ENCODE measurements at regions not wholly inside any gene's neighbourhood (a gene's known extent, or its start where the extent isn't known, plus 50 kb on each side); places are given as distances from the start of the nearest gene placed in this dataset.
"Not testable (repeated sequence)": the region's sequence is repeated elsewhere in the genome, so short reads cannot be mapped to it uniquely, and the experiment has no call there.

DNA sequence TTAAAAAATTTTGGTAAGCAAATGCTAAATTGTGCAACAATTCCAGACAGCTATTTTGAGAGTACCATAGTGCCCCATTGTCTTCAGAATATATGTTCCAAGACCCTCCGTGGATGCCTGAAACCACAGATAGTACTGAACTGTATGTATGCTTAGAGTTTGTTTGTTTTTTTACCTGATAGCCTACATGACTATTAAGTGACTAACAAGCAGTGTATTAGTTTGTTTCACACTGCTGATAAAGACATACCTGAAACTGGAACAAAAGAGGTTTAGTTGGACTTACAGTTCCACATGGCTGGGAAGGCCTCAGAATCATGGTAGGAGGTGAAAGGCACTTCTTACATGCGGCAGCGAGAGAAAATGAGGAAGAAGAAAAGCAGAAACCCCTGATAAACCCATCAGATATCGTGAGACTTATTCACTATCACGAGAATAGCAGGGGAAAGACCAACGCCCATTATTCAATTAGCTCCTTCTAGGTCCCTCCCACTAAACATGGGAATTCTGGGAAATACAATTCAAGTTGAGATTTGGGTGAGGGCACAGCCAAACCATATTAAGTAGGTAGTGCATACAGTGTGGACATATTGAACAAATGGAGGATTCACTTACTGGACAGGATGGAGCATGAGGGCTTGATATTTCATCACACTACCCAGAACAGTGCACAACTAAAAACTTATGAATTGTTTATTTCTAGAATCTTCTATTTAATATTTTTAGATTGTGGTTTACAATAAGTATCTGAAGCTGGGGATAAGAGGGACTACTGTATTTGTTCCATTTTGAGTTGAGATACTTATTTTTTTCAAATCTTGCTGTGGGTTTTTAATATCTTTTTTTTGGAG, 78.5 kb downstream of the LHX9 start (continued):
- no peak for TF ChIP-seq SKIL (IDR thresholded peaks at IDR 0.05; ENCODE audit: low read depth, poor library complexity, severe bottlenecking)

DNA sequence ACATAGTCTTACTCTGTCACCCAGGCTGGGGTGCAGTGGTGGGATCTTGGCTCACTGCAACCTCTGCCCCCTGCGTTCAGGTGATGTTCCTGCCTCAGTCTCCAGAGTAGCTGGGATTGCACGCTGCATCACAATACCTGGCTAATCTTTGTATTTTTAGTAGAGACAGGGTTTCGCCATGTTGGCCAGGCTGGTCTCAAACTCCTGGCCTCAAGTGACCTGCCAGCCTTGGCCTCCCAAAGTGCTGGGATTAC, 79.0 kb downstream of the LHX9 start:
- H3K36me3 ChIP-seq (ENCODE audit: control insufficient read depth in 2 of 2, insufficient read depth in 2 of 2, low read length in 1 of 2); BruUV-seq (replicated peaks); SMC1A ChIA-PET (ENCODE audit: uncharacterized antibody, unreplicated experiment): not testable (repeated sequence)

GRCh38 chr1:197998110-197998509, 80.9 kb downstream of the LHX9 start:
- no TSS peak for BruUV-seq (replicated peaks)
- 7% methylated on average over 5 of the region's 5 CpGs for WGBS (ENCODE audit: insufficient coverage, insufficient replicate concordance, low lambda C conversion rate, missing lambda C conversion rate)
- Histone ChIP-seq H3K9ac (ENCODE audit: control insufficient read depth, insufficient read depth, low read length) (no peak overlapping the region), H3K4me1 (ENCODE audit: control insufficient read depth, insufficient read depth, low read length) (no peaks in the 10 kb centered on the region), H3K27ac (ENCODE audit: control insufficient read depth, insufficient read depth) (no peak overlapping the region), H3K9me3 (replicated peaks; ENCODE audit: control insufficient read depth, insufficient read depth, low read length) (no peaks in the 10 kb centered on the region), H3K27me3 (replicated peaks in 1 of 2; ENCODE audit: control insufficient read depth in 2 of 2, insufficient read depth in 2 of 2, low read length in 1 of 2) (no peaks in the 10 kb centered on the region), H3K36me3 (ENCODE audit: control insufficient read depth in 2 of 2, insufficient read depth in 2 of 2, low read length in 1 of 2) (no peaks in the 10 kb centered on the region), H3K4me2 (ENCODE audit: control insufficient read depth, insufficient read depth) (no peak overlapping the region), H3K4me3 (no peak overlapping the region), H4K20me1 (ENCODE audit: control insufficient read depth, insufficient read depth) (no peaks in the 10 kb centered on the region), H2AFZ (ENCODE audit: control insufficient read depth, low read depth, low read length) (no peak overlapping the region), H3K79me2 (ENCODE audit: control insufficient read depth, insufficient read depth, low read length) (no peaks in the 10 kb centered on the region)
- ATAC-seq (0 out of 3 replicates have a peak, but pooled peaks have one; percentile 24), DNase-seq (ENCODE audit: low read depth, low spot score) (no peak), FAIRE-seq (no peak)
- RAD21 ChIA-PET (ENCODE audit: unreplicated experiment): no interaction called here
- POLR2A ChIA-PET: no interaction called here
- SMC1A ChIA-PET (ENCODE audit: uncharacterized antibody, unreplicated experiment): no interaction called here
- CTCF ChIA-PET: no interaction called here
- TF ChIP-seq CBFB (IDR thresholded peaks at IDR 0.05; ENCODE audit: low read depth) (no peak), ASH2L (IDR thresholded peaks at IDR 0.05; ENCODE audit: borderline replicate concordance, low read depth) (no peak), RAD21 (IDR thresholded peaks at IDR 0.05; ENCODE audit: insufficient read depth, low read depth, low read length) (0 out of 2 replicates have a peak, but pooled peaks have one; percentile 7), NFYB (IDR thresholded peaks at IDR 0.05; ENCODE audit: insufficient read depth, low read depth, low read length) (no peak), DPF2 (IDR thresholded peaks at IDR 0.05) (no peak), LARP7 (IDR thresholded peaks at IDR 0.05) (no peak), BHLHE40 (IDR thresholded peaks at IDR 0.05; ENCODE audit: borderline replicate concordance in 1 of 2, low read depth in 2 of 2, low read length in 1 of 2) (no peak), CREM (IDR thresholded peaks at IDR 0.05; ENCODE audit: low read depth) (no peak)
- in situ Hi-C loops (cut with MboI): no loop called here
- intact Hi-C loops (cut with micrococcal nuclease; ENCODE audit: unreplicated experiment): no loop called here

More for the DNA sequence above, 79.0 kb downstream of the LHX9 start:
- ATAC-seq; H3K27ac ChIP-seq (ENCODE audit: control insufficient read depth, insufficient read depth); H3K4me3 ChIP-seq; H3K4me1 ChIP-seq (ENCODE audit: control insufficient read depth, insufficient read depth, low read length); H3K79me2 ChIP-seq (ENCODE audit: control insufficient read depth, insufficient read depth, low read length); H3K4me2 ChIP-seq (ENCODE audit: control insufficient read depth, insufficient read depth); H3K27me3 ChIP-seq (replicated peaks in 1 of 2; ENCODE audit: control insufficient read depth in 2 of 2, insufficient read depth in 2 of 2, low read length in 1 of 2); intact Hi-C loops (cut with micrococcal nuclease; ENCODE audit: unreplicated experiment); CTCF ChIA-PET; DNase-seq (ENCODE audit: low read depth, low spot score); in situ Hi-C loops (cut with MboI); H4K20me1 ChIP-seq (ENCODE audit: control insufficient read depth, insufficient read depth); H3K9ac ChIP-seq (ENCODE audit: control insufficient read depth, insufficient read depth, low read length); POLR2A ChIA-PET; H2AFZ ChIP-seq (ENCODE audit: control insufficient read depth, low read depth, low read length); RAD21 ChIA-PET (ENCODE audit: unreplicated experiment); FAIRE-seq; H3K9me3 ChIP-seq (replicated peaks; ENCODE audit: control insufficient read depth, insufficient read depth, low read length): not testable (repeated sequence)
- 28% methylated on average over 3 of the region's 3 CpGs for whole genome bisulfite sequencing (ENCODE audit: insufficient coverage, insufficient replicate concordance, low lambda C conversion rate, missing lambda C conversion rate)
